Mesendoderm (in vitro differentiated cells): ENCODE measurements at regions not wholly inside any gene's neighbourhood (a gene's known extent, or its start where the extent isn't known, plus 50 kb on each side); places are given as distances from the start of the nearest gene placed in this dataset.

Experiments used
- DNase-seq: peaks from one replicate; pipeline ENCODE4 v3.0.0; 2013
- H2AK5ac ChIP-seq: 2 replicates; pipeline ENCODE4 v1.6.1; 2013; ENCODE audit warnings: low read length, inconsistent platforms
- H2BK120ac ChIP-seq: 2 replicates; pipeline ENCODE4 v1.6.1; 2013; ENCODE audit warnings: low read depth, mild to moderate bottlenecking, low read length, moderate library complexity, mixed read lengths
- H2BK15ac ChIP-seq: replicated peaks from 2 replicates; pipeline ENCODE4 v1.6.1; 2013; ENCODE audit warnings: low read depth, mild to moderate bottlenecking, moderate library complexity
- H2BK5ac ChIP-seq: 2 replicates; pipeline ENCODE4 v1.6.1; 2013; ENCODE audit warnings: low read length, inconsistent platforms
- H3K18ac ChIP-seq: 2 replicates; pipeline ENCODE4 v1.6.1; 2013; ENCODE audit warnings: mild to moderate bottlenecking, low read length, mixed read lengths
- H3K23ac ChIP-seq: one replicate; pipeline ENCODE4 v1.6.1; 2013; ENCODE audit warnings: low read length
- H3K27ac ChIP-seq: 2 replicates; pipeline ENCODE4 v1.5.1; 2013; ENCODE audit warnings: low read depth, mild to moderate bottlenecking, inconsistent platforms, low read length, moderate library complexity
- H3K27me3 ChIP-seq: 2 replicates; pipeline ENCODE4 v1.6.1; 2013; ENCODE audit warnings: low read length, control low read depth, mild to moderate bottlenecking, inconsistent platforms; ENCODE audit not compliant: insufficient read depth, poor library complexity
- H3K36me3 ChIP-seq: 2 replicates; pipeline ENCODE4 v1.6.1; 2013; ENCODE audit warnings: low read length, inconsistent platforms; ENCODE audit not compliant: control insufficient read depth, insufficient read depth
- H3K4ac ChIP-seq: one replicate; pipeline ENCODE4 v1.6.1; 2013; ENCODE audit warnings: low read depth, mild to moderate bottlenecking, low read length, moderate library complexity
- H3K4me1 ChIP-seq: 2 replicates; pipeline ENCODE4 v1.6.1; 2013; ENCODE audit warnings: low read depth, low read length, inconsistent platforms; ENCODE audit not compliant: control insufficient read depth
- H3K4me2 ChIP-seq: 2 replicates; pipeline ENCODE4 v1.6.1; 2013; ENCODE audit warnings: low read length
- H3K4me3 ChIP-seq: 2 replicates; pipeline ENCODE4 v1.5.1; 2013; ENCODE audit warnings: mild to moderate bottlenecking, low read length
- H3K56ac ChIP-seq: one replicate; pipeline ENCODE4 v1.6.1; 2013; ENCODE audit warnings: low read length
- H3K79me1 ChIP-seq: 2 replicates; pipeline ENCODE4 v1.6.1; 2013; ENCODE audit warnings: low read length, inconsistent platforms
- H3K79me2 ChIP-seq: 2 replicates; pipeline ENCODE4 v1.6.1; 2013; ENCODE audit warnings: mild to moderate bottlenecking, low read length; ENCODE audit not compliant: control insufficient read depth, insufficient read depth
- H3K9ac ChIP-seq: 2 replicates; pipeline ENCODE4 v1.6.1; 2013; ENCODE audit warnings: low read length, inconsistent platforms
- H4K5ac ChIP-seq: one replicate; pipeline ENCODE4 v1.6.1; 2013; ENCODE audit warnings: low read length
- H4K8ac ChIP-seq: one replicate; pipeline ENCODE4 v1.6.1; 2013; ENCODE audit warnings: low read depth, mild to moderate bottlenecking, control low read depth, low read length, moderate library complexity
- WGBS: extraction: QIAGEN DNeasy Blood & Tissue Kit; methylation state at CpG from one replicate; pipeline ENCODE4 v1.1.7; 2013; ENCODE audit warnings: low lambda C conversion rate, missing lambda C conversion rate; ENCODE audit not compliant: insufficient coverage; ENCODE audit errors: extremely low coverage; 5-methylcytosine and 5-hydroxymethylcytosine counted together

DNA sequence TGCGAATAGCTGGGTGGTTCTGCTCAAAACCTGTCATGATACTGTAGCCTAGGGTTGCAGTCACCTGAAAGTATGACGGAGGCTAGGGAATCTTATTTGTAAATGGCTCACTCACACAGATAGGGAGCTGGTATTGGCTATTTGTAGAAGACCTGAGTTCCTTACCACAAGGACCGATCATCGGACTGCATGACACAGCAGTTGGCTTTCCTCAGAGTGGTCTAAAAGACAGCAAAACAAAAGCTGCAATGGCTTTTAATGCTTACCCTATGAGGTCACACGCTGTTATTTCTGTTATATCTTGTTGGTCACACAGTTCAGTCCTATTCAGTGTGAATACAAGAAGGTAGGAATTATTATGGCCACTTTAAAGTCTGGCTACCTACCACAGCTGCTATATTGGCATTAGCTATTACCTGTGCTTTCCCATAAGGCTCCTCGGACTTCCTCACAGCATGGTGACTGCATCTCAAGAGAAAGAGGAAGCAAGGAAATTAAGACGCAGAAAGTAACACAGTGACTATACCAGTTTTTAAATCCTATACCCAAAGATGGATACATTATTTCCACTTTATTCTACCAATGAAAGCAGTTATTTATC, 68.4 kb upstream of the LRRC7 start:
- no peak overlapping the region for H3K18ac ChIP-seq
- no CpG with 5 or more reads among the region's 7 CpGs for WGBS
- no peaks in the 10 kb centered on the region for H3K79me2 ChIP-seq
- H3K4me3 ChIP-seq: no peak overlapping the region
- DNase-seq: no peak
- no peaks in the 10 kb centered on the region for H3K79me1 ChIP-seq
- no peak overlapping the region for H3K4me2 ChIP-seq
- no peak overlapping the region for H4K5ac ChIP-seq
- H2AK5ac ChIP-seq: no peak overlapping the region
- H3K56ac ChIP-seq: no peak overlapping the region
- H2BK5ac ChIP-seq: no peak overlapping the region
- no peaks in the 10 kb centered on the region for H3K4me1 ChIP-seq
- no peak overlapping the region for H3K27ac ChIP-seq
- no peak overlapping the region for H2BK120ac ChIP-seq
- H3K27me3 ChIP-seq: no peaks in the 10 kb centered on the region
- no peak overlapping the region for H4K8ac ChIP-seq
- H3K4ac ChIP-seq: no peak overlapping the region
- H3K36me3 ChIP-seq: no peaks in the 10 kb centered on the region
- H3K23ac ChIP-seq: no peak overlapping the region
- H2BK15ac ChIP-seq: no peak overlapping the region
- no peak overlapping the region for H3K9ac ChIP-seq

DNA sequence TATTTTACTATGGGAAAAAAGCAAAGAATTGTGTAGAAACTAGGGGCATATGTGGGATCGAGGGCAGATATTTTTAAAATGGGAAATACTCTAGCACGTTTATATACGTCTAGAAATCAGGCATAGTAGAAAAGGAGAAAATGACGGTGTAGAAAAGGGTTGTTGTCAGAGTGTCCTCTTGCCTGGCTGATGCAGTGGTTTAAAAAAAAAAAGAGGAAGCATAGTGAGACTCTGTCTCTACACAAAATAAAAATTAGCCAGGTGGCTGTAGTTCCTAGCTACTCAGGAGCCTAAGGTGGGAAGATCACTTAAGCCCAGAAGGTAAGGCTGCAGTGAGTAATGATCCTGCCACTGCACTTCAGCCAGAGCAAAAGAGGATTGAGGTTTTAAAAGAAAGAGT, 64.7 kb upstream of the LRRC7 start:
- Histone ChIP-seq H3K27ac (no peak overlapping the region), H3K4me3 (no peak overlapping the region), H3K18ac (no peak overlapping the region), H3K36me3 (no peaks in the 10 kb centered on the region), H3K9ac (no peak overlapping the region), H4K8ac (no peak overlapping the region), H2BK15ac (no peak overlapping the region), H3K27me3 (no peaks in the 10 kb centered on the region), H2BK5ac (no peak overlapping the region), H2BK120ac (no peak overlapping the region), H3K79me1 (no peaks in the 10 kb centered on the region), H4K5ac (no peak overlapping the region), H3K4ac (no peak overlapping the region), H3K4me1 (no peaks in the 10 kb centered on the region), H3K23ac (no peak overlapping the region), H3K56ac (no peak overlapping the region), H3K79me2 (no peaks in the 10 kb centered on the region), H3K4me2 (no peak overlapping the region), H2AK5ac (no peak overlapping the region)
- no peak for DNase-seq
- 100% methylated on average over 3 of the region's 4 CpGs for WGBS

DNA sequence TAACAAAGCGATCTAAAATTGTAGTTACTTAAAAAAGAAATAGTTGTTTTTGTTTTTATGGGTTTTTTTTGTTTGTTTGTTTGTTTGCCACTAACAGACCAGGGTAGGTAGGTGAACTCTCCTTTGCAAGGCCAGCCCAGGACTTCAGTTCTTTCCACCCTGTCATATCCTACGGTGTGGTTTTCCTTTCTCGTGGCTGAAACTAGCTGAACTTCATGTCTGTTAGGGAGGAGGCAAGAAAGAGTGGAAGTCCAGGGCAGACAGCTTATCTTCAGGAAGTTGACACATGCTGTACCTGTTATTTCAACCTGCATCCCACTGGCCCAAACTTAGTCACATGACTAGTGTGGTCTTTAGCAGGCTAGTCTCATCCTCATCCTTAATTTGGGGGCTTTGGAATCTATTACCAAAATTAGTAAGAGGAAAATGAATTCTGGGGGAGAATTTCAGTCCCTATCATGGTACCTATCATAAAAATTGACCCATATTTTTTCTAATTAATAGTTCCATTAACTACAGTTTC, 62.9 kb upstream of the LRRC7 start:
- H3K4me2 ChIP-seq: no peak overlapping the region
- H2AK5ac ChIP-seq: no peak overlapping the region
- H3K56ac ChIP-seq: no peak overlapping the region
- no peak overlapping the region for H3K4me3 ChIP-seq
- H2BK15ac ChIP-seq: no peak overlapping the region
- no peak overlapping the region for H3K9ac ChIP-seq
- no peak overlapping the region for H2BK5ac ChIP-seq
- no peaks in the 10 kb centered on the region for H3K27me3 ChIP-seq
- H3K27ac ChIP-seq: no peak overlapping the region
- H3K79me2 ChIP-seq: no peaks in the 10 kb centered on the region
- H4K5ac ChIP-seq: no peak overlapping the region
- H3K36me3 ChIP-seq: no peaks in the 10 kb centered on the region
- H4K8ac ChIP-seq: no peak overlapping the region
- H3K18ac ChIP-seq: no peak overlapping the region
- H3K23ac ChIP-seq: no peak overlapping the region
- H3K4ac ChIP-seq: no peak overlapping the region
- 100% methylated on average over 1 of the region's 3 CpGs for WGBS
- H3K79me1 ChIP-seq: no peaks in the 10 kb centered on the region
- H3K4me1 ChIP-seq: no peaks in the 10 kb centered on the region
- no peak for DNase-seq
- H2BK120ac ChIP-seq: no peak overlapping the region

DNA sequence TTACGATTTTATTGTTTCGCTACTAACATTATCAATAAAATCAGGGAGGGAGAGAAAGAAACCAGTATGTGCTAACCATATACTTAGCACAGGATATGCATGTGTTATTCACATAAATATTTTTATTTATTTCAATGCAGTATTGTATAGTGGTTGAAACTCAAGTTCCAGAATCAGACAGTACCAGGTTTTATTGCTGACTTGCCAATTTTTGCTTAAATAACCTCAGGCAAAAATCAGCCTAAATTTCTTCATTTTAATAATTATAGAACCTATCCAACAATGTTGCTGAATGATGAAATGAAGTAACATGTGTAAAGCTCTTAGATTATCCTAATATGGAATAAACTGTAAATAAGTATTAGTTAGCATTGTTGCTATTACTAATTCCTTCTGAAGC, 61.4 kb upstream of the LRRC7 start:
- H3K27ac ChIP-seq: no peak overlapping the region
- no peak overlapping the region for H3K23ac ChIP-seq
- H2AK5ac ChIP-seq: no peak overlapping the region
- no peak overlapping the region for H3K56ac ChIP-seq
- H2BK5ac ChIP-seq: no peak overlapping the region
- no peak overlapping the region for H3K4me2 ChIP-seq
- no peaks in the 10 kb centered on the region for H3K27me3 ChIP-seq
- no peak overlapping the region for H2BK120ac ChIP-seq
- DNase-seq: no peak
- H3K9ac ChIP-seq: no peak overlapping the region
- no peaks in the 10 kb centered on the region for H3K79me1 ChIP-seq
- no peak overlapping the region for H2BK15ac ChIP-seq
- no peaks in the 10 kb centered on the region for H3K4me1 ChIP-seq
- no peaks in the 10 kb centered on the region for H3K36me3 ChIP-seq
- no peak overlapping the region for H3K18ac ChIP-seq
- WGBS: no CpG with 5 or more reads among the region's 2 CpGs
- H3K79me2 ChIP-seq: no peaks in the 10 kb centered on the region
- H4K8ac ChIP-seq: no peak overlapping the region
- no peak overlapping the region for H3K4me3 ChIP-seq
- H3K4ac ChIP-seq: no peak overlapping the region
- H4K5ac ChIP-seq: no peak overlapping the region

DNA sequence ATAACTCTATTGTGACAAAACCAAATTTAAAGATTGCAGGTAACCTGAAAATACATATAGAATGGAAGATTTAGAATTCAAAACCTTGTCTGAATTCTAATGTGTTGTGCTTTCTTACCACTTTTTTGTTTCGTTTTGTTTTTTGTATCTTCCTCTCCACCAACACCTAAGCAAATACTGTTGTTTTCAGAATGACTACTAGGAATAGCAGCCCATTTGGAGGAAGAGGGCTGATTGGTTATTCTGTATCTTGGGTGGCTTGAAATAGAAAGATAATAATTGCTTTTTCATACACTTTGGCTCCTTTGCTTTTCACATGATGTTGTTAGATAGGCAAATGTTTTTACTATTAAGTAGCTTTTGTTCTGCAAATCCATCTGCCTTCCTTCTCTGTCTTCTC, 61.0 kb upstream of the LRRC7 start:
- no peak overlapping the region for H3K18ac ChIP-seq
- no peak overlapping the region for H3K23ac ChIP-seq
- no peak overlapping the region for H3K4me2 ChIP-seq
- WGBS: no CpG with 5 or more reads among the region's 1 CpG
- no peak for DNase-seq
- no peak overlapping the region for H4K5ac ChIP-seq
- H2BK15ac ChIP-seq: no peak overlapping the region
- no peak overlapping the region for H2BK5ac ChIP-seq
- no peaks in the 10 kb centered on the region for H3K4me1 ChIP-seq
- H3K56ac ChIP-seq: no peak overlapping the region
- no peaks in the 10 kb centered on the region for H3K79me1 ChIP-seq
- no peaks in the 10 kb centered on the region for H3K36me3 ChIP-seq
- no peak overlapping the region for H3K9ac ChIP-seq
- no peak overlapping the region for H2BK120ac ChIP-seq
- no peak overlapping the region for H3K27ac ChIP-seq
- H3K4ac ChIP-seq: no peak overlapping the region
- no peaks in the 10 kb centered on the region for H3K79me2 ChIP-seq
- no peak overlapping the region for H3K4me3 ChIP-seq
- no peaks in the 10 kb centered on the region for H3K27me3 ChIP-seq
- no peak overlapping the region for H4K8ac ChIP-seq
- H2AK5ac ChIP-seq: no peak overlapping the region

DNA sequence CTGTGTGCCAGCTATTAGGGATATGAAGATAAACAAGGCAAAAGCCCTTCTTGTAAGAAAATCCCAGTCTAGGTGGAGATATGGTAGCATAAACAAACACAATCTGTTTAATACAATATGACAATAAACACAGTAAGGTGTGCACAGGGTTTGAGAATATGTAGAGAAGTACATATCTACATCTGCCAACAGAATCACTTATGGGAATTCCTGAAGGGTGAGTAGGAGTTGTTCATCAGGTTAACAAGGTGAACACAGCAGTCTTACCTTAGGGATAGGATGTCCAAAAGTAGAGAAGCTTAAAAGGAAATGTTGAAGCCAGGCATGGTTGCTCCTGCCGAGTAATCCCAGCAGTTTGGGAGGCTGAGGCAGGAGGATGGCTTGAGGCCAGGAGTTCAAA, 57.7 kb upstream of the LRRC7 start:
- Histone ChIP-seq H2BK15ac (no peak overlapping the region), H4K5ac (no peak overlapping the region), H3K4me1 (no peaks in the 10 kb centered on the region), H3K27me3 (no peaks in the 10 kb centered on the region), H3K36me3 (no peaks in the 10 kb centered on the region), H3K23ac (no peak overlapping the region), H3K79me1 (no peaks in the 10 kb centered on the region), H3K4me2 (no peak overlapping the region), H3K56ac (no peak overlapping the region), H3K18ac (no peak overlapping the region), H2BK5ac (no peak overlapping the region), H2AK5ac (no peak overlapping the region), H3K79me2 (no peaks in the 10 kb centered on the region), H2BK120ac (no peak overlapping the region), H3K9ac (no peak overlapping the region), H3K4me3 (no peak overlapping the region), H3K27ac (no peak overlapping the region), H4K8ac (no peak overlapping the region), H3K4ac (no peak overlapping the region)
- DNase-seq: no peak
- WGBS: no CpG with 5 or more reads among the region's 1 CpG
